NCI-H2227 (cell line): ENCODE measurements at regions not wholly inside any gene's neighbourhood (a gene's known extent, or its start where the extent isn't known, plus 50 kb on each side); places are given as distances from the start of the nearest gene placed in this dataset.
A peak's percentile ranks its signal among the peaks of the same experiment; 100 is the strongest.
"Not testable (repeated sequence)": the region's sequence is repeated elsewhere in the genome, so short reads cannot be mapped to it uniquely, and the experiment has no call there.

Source experiments
- DNase-seq: peaks from one replicate; lab custom pipeline; 2025; ENCODE audit not compliant: unreplicated experiment; lab: John Stamatoyannopoulos, UW

- no peak for DNase-seq
Observed at GRCh38 chr3:181279239-181279565, 289.7 kb upstream of the DNAJC19 start.

GRCh38 chr3:181278468-181279238 lies 289.1 kb upstream of the DNAJC19 start:
- DNase-seq, result no peak

- DNase-seq, result no peak
Observed at GRCh38 chr3:181276358-181276896, 286.9 kb upstream of the DNAJC19 start.

DNA sequence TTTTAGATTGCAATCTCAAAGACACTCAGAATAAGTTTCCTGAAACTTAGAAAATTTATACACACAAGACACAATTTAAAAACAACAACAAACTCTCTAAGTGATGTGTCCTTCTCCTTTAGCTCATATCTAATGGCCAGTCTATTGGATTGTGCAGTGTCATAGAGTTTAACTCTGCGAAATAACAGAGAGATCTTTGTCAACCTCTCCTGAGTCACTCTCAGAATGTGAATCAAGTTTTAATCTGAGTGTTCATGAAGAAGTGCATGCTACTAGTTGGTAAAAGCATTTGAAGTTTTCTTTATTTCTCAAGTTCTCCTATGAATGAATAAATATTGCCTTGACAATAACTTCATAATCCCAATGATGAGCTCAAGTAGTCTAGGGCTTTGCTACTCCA lies 284.5 kb upstream of the DNAJC19 start:
- no peak for DNase-seq

GRCh38 chr3:181267312-181267711 lies 277.8 kb upstream of the DNAJC19 start:
- no peak for DNase-seq

DNA sequence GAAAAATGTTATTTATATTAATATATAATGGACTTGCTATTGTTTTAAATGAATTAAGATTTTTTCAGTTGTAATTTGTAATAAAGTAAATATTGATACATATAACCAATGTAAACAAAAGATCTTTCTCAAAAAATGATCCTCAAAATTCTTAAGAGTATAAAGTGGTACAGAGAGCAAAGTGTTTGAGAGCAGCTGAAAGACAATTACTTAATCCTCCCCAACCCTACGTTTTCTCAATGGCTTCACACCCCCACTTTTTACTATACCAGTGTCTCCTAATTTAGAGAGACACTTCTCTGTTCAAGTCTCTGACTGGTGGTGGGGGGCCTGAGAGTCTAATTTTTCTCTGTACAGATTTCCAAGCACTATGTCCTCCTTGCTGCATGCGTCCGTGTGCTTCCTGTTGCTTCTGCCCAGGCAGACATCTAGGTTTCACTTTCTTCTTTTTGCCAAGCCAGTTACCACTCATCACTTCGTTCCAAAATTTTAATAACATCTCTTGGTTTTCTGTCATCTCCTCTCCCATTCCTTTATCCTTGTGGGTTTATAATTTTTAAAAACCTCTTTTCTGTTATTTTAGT lies 276.3 kb upstream of the DNAJC19 start:
- peak; percentile 57 for DNase-seq

DNA sequence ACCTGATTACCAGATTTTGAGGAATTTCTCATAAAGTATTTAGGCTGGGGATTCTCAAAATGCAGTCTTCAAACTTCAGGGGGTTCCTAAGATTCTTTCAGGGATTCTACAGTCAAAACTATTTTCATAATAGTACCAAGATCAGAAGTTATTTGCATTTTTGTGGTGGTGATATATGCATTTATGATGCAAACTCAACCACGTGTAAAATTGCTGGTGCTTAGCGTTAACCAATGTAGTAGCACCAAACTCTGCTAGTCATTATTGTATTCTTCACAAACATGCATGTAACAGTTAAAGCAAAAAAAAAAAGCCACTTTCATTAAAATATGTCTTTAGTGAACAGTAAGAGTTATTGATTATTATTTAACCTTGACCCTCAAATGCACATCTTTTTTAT lies 274.9 kb upstream of the DNAJC19 start:
- no peak for DNase-seq

DNA sequence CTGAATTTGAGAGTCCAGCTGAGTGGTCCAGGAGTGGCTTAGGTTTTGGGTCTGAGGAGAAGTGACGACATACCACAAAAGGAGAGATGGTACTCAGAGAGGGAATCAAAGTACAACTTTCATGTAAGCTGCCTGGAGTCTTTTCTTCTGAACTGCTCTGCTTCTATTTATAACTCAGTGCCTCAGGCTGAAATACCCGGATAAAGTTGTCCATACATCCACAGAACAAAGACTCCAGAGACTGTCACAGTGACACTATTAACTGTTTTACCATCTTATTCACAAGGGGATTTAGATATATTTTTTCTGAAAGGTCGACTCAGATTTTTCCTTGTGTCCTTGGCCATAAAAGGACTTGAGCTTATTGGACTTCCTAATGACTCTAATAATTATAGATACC lies 264.3 kb upstream of the DNAJC19 start:
- peak; percentile 29 for DNase-seq

- DNase-seq, result peak; percentile 98
Observed at GRCh38 chr3:181252631-181253030, 263.1 kb upstream of the DNAJC19 start.

DNA sequence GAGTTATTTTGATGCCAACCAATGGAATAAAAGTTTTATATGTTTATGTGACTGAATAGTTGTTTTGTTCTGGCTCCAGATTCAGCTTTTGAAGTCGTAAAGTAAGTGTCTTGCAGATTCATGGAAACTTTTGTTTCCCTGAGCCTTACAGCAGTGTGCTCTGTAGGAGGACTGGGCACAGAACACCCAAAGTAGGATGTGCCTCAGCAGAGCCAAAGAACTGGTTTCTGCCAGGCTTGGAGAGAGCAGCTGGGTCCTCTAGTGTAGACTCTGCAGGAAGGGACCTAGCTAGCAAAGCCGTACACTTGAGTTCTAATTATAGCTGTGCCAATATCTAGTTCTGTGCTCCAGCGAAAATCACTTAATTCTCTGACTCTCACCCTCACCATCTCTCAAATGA lies 261.2 kb upstream of the DNAJC19 start:
- DNase-seq, result peak; percentile 85

- peak; percentile 94 for DNase-seq
Observed at GRCh38 chr3:181239441-181239840, 249.9 kb upstream of the DNAJC19 start.

DNA sequence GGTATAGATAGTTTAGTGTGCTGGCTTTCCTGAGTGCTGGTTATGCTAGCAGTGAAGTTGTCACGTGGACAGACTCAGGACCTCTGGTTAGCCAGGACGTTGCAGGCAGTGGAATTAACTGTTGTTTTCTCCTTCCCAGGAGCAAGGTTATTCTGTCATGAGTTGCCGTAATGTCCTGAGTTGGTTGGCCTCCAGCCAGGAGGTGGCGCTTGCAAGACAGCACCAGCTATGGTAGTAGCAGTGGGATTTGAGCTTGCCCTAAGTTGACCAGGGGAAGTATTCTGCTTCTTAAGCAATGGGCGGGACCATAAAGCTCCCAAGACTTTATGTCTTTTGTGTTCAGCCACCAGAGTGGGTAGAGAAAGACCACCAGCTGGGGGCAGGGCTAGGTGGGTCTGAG lies 240.7 kb upstream of the DNAJC19 start:
- no peak for DNase-seq

DNA sequence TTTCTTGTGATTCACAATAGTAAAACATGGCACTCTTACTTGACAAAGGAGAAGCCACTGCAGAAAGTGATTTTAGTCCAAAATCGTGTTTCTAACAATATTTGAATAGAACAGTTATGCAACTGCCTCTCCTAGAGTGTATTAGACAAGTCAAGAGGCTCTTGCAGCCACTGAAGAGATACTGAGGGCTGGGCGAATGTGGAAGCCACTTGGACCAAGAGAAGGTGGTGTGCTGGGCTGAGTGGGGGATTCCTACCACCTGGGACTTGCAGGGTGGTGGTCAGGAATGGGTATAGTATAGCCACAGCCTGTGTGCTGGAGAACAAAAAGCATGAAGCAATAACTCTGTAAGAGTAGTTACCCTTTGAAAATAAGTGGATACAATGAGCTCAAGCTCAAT lies 223.8 kb upstream of the DNAJC19 start:
- DNase-seq, result no peak

DNA sequence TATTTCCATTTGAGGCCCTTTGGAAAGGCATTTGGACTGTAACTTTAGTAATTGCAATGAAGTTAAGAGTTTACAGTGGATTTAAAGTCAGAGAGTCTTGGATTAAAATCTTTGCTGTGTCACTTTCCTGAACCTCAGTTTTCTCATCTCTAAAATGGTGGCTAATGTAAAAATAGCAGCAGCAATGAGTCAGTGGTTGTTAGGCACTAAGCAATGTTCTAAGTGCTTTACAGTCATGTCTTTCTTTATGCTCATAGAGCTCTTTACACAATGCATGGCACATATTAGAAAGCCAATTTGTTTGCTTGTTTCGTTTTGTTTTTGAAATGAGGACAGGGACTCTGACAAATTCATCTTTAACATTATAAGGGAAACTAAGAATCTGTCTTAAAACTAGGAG lies 222.7 kb upstream of the DNAJC19 start:
- no peak for DNase-seq

DNA sequence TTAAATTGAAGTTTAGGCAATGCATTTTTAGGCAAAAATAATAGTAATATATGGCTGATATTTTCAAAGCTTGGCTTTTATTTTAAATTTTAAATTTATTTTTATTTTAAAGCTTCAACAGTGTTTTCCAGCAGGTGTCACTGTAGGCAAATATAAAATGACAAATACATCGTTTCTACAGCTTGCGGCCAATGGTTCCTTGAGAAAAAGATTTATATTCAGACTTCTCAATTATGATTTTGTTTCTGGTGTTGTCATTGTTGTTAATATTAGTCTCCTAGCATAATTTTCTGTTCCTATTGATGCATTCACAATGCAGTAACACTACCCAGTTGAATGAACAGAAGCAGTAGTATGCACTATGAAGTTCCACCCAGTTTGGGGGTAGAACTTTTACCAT lies 220.7 kb upstream of the DNAJC19 start:
- peak; percentile 52 for DNase-seq

DNA sequence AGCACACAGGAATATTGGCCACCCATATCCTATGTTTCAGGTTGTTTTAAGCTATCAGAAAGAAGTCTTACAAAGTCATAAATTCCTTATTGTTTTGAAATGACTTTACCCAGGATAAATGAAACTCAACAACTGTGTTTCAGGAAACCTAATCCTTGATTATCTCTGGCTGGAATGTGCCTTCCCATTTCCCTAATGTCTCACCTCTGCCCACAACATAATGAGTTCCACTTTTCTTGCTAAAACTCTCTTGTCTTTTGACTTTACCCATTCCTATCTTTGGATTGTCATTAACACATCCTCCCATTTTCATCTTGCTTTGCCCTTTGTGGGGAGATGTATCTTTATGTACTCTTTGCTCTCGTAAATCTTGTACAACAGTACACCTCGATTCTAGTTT lies 200.0 kb upstream of the DNAJC19 start:
- DNase-seq, result no peak

- no peak for DNase-seq
Observed at GRCh38 chr3:181183764-181184163, 194.2 kb upstream of the DNAJC19 start.

GRCh38 chr3:181183057-181183456 lies 193.5 kb upstream of the DNAJC19 start:
- DNase-seq, result not testable (repeated sequence)

- DNase-seq, result no peak
Observed at GRCh38 chr3:181178991-181179390, 189.5 kb upstream of the DNAJC19 start.

DNA sequence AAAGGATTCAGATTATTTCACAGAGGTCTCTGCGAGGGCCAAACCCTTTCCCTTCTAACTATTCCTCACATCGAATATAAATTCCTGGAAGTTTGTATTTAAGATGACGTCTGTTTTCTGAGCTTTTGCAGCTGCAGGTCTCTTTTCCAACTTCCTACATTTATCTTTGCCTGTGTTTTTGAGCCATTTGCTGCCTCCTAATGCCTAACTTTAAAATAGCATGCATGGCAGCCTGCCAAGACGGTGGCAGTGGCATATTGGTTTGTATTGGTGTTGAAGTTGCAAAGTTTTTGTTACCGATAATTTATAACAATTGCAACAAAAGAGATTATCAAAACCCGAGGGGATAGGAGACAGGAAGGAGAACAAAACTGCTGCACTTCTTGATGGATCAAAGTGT lies 187.1 kb upstream of the DNAJC19 start:
- peak; percentile 85 for DNase-seq

GRCh38 chr3:181174676-181175233 lies 185.2 kb upstream of the DNAJC19 start:
- peak; percentile 87 for DNase-seq

DNA sequence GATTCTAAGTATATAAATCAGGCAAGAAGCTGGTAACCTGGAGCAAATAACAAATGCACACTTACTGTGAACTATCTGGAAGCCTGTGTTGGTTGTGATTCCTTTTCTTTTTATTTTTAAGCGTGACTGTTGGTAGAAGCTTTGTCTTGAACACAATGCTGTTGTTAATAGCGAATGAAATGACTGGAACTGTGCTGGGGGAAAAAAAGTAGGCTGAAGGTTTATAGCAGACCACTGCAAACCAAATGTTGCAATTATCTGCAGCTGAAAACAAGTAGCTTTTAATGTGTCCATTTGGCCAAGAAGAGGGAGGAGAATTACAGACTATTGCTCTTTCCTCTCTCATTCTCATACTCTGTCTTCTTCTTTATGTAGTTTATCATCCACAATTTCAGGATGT lies 184.5 kb upstream of the DNAJC19 start:
- DNase-seq, result no peak
